GM18519 (cell line): ENCODE measurements at regions not wholly inside any gene's neighbourhood (a gene's known extent, or its start where the extent isn't known, plus 50 kb on each side); places are given as distances from the start of the nearest gene placed in this dataset.

Experiments
- ATAC-seq: cut with Tn5 transposase; IDR thresholded peaks from one replicate; pipeline ENCODE4 v1.9.1; 2021; ENCODE audit warnings: mild to moderate bottlenecking, moderate library complexity; ENCODE audit not compliant: unreplicated experiment, low FRiP score

DNA sequence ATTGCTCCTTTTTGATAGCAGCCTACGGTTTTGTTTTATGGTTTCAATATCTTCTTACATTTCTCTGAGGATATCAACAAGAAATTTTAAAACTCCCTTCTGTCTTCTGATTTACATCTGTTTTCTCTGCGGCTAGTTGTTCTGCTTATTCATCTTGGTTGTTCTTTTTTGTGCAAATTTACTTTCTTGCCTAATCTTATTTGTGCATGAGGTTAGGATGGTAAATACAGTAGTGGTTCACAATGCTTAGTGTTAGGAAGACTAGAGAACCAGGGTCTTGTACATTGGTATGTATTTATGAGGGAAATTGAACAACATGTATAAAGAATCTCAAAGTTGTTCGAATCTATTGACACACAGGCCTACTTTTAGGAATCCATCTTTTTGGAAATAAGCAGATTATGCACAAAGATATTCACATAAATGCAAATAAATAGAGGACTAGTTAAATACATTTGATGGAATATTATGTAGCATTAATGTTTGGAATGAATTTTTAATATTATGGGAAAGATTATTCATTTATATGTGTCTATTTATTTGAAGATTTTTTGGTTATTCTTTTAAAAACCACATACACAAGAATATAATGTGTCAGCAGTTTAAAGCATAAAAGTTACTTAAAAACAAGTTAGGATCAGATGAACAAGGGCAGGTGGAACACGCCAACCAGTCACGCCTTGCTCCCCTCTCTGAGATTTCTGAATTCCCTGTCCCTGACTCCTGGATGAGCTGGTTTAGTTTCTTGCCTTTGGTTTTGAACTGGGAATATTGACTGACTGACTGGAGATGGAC lies 51.4 kb upstream of the RFC3 start:
- no peak for ATAC-seq

DNA sequence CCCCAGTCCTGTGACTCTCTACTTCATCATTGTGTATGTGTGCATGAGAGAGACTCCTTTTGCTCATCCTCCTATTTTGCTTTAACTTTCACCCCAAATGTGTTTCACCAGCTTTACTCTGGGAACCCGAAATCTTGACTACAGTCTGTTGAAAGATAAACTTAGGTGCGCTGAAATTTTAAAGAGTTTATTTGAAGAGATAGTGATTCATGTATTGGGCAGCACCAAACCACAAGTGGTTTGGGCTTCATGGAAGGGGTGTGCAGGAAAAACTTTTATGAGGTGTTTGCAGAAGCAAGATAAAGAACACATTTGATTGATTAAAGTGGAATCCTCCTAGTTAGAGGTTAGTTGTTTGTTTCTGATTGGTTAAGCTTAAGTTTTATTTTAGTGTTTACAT lies 50.8 kb upstream of the RFC3 start:
- ATAC-seq = no peak
